RWPE1 (cell line): ENCODE measurements at regions not wholly inside any gene's neighbourhood (a gene's known extent, or its start where the extent isn't known, plus 50 kb on each side); places are given as distances from the start of the nearest gene placed in this dataset.
"Not testable (repeated sequence)": the region's sequence is repeated elsewhere in the genome, so short reads cannot be mapped to it uniquely, and the experiment has no call there.

ENCODE experiments used
- CTCF ChIA-PET: fragments of 350-600 bp; sonication (Branson Sonifier 250); formaldehyde crosslinking; extraction: SDS; loops from one replicate; lab custom pipeline; 2021; lab: Yijun Ruan, JAX
- POLR2A ChIA-PET: fragments of 400-600 bp; formaldehyde crosslinking; extraction: SDS; loops from one replicate; lab custom pipeline; 2020; ENCODE audit warnings: antibody characterized with exemption; ENCODE audit not compliant: low non-redundant PET; lab: Yijun Ruan, JAX
- DNase-seq: peaks from one replicate; pipeline ENCODE4 v3.0.0; 2012; ENCODE audit warnings: low spot score
- H3K27ac ChIP-seq: fragments of 450-650 bp; 2 replicates; pipeline ENCODE4 v1.5.1; 2017
- CTCF ChIP-seq: fragments of 450-650 bp; conservative IDR thresholded peaks from 2 replicates; pipeline ENCODE4 v1.5.1; 2017; ENCODE audit warnings: low read depth, mild to moderate bottlenecking

- no peak for DNase-seq
- CTCF ChIA-PET, result no interaction called here
- TF ChIP-seq CTCF, result no peak
- POLR2A ChIA-PET, result no interaction called here
- no peak overlapping the region for H3K27ac ChIP-seq
Measured at GRCh38 chr9:102941868-102942267, 53.3 kb upstream of the CYLC2 start.

GRCh38 chr9:102922526-102922925 is 72.6 kb upstream of the CYLC2 start:
- POLR2A ChIA-PET, result no interaction called here
- DNase-seq, result no peak
- no peak for TF ChIP-seq CTCF
- no peak overlapping the region for H3K27ac ChIP-seq
- CTCF ChIA-PET, result interaction anchor here (0.7 kb wide), 1 partner anchor 71 kb away, joined by 5 read pairs; no protein-coding TSS in a partner anchor

- H3K27ac ChIP-seq, result no peak overlapping the region
- CTCF ChIA-PET, result no interaction called here
- POLR2A ChIA-PET, result no interaction called here
Measured at GRCh38 chr9:102911185-102911584, 83.9 kb upstream of the CYLC2 start.

GRCh38 chr9:102905795-102906194 is 89.3 kb upstream of the CYLC2 start:
- H3K27ac ChIP-seq, POLR2A ChIA-PET, CTCF ChIA-PET, DNase-seq: not testable (repeated sequence)

More at GRCh38 chr9:102911185-102911584, 83.9 kb upstream of the CYLC2 start:
- no peak for DNase-seq
- TF ChIP-seq CTCF, result no peak

- no peak for TF ChIP-seq CTCF
- POLR2A ChIA-PET, result no interaction called here
- CTCF ChIA-PET, result no interaction called here
- no peak for DNase-seq
- no peak overlapping the region for H3K27ac ChIP-seq
Measured at GRCh38 chr9:102892025-102892424, 103.1 kb upstream of the CYLC2 start.

- DNase-seq, POLR2A ChIA-PET, H3K27ac ChIP-seq, CTCF ChIA-PET: not testable (repeated sequence)
Measured at GRCh38 chr9:102888747-102889146, 106.4 kb upstream of the CYLC2 start.

- ChIA-PET CTCF (interaction anchor here (0.5 to 0.6 kb wide), 3 partner anchors 355 to 1269 kb away, joined by 3 read pairs; no protein-coding TSS in a partner anchor), POLR2A (no interaction called here)
- TF ChIP-seq CTCF, result no peak
- H3K27ac ChIP-seq, result no peak overlapping the region
- no peak for DNase-seq
Measured at GRCh38 chr9:102875687-102876086, 119.4 kb upstream of the CYLC2 start.

GRCh38 chr9:102867488-102867887 is 127.6 kb upstream of the CYLC2 start:
- no peak for TF ChIP-seq CTCF
- peak; percentile 57 for DNase-seq
- ChIA-PET POLR2A (interaction anchor here (0.6 kb wide), 1 partner anchor 24 kb away, joined by 3 read pairs; no protein-coding TSS in a partner anchor), CTCF (no interaction called here)
- H3K27ac ChIP-seq, result no peak overlapping the region
